ENCODE measurements at regions not wholly inside any gene's neighbourhood (a gene's known extent, or its start where the extent isn't known, plus 50 kb on each side); places are given as distances from the start of the nearest gene placed in this dataset.

DNA sequence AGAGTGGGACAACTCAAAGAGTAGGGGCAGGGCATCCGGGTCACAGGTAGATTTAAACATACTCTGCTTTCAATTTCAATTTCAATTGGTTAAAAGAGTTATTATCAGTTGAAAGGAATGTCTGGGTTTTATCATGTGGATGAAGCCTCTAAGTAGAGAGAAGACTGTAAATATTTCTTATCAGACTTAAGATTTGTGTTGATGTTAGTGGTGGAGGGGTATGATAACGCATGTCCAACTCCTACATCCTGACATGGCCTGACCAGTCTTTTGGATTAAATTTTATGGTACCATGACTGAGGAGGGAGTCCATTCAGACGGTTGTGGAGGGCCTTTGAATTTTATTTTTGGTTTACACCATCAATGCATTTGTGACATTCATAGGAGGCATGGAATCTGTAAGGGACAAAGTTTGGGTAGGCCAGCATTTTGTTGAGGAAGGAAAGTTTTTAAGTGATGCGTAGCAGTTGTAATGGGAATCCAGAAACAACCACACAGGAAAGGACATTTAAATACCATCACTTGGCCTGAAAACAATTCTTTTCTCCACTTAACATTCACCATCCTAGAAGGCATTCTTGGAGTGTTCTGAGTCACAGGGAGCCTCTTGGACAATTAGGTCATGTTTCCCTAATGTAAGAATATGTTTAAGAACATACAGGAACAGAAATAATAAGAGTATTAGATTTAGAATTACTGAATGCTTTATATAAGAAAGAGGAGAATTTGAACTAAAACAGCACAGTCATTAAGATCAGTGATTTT, 371.9 kb downstream of the ATP23 start:
- TF ChIP-seq, protein P1, sequence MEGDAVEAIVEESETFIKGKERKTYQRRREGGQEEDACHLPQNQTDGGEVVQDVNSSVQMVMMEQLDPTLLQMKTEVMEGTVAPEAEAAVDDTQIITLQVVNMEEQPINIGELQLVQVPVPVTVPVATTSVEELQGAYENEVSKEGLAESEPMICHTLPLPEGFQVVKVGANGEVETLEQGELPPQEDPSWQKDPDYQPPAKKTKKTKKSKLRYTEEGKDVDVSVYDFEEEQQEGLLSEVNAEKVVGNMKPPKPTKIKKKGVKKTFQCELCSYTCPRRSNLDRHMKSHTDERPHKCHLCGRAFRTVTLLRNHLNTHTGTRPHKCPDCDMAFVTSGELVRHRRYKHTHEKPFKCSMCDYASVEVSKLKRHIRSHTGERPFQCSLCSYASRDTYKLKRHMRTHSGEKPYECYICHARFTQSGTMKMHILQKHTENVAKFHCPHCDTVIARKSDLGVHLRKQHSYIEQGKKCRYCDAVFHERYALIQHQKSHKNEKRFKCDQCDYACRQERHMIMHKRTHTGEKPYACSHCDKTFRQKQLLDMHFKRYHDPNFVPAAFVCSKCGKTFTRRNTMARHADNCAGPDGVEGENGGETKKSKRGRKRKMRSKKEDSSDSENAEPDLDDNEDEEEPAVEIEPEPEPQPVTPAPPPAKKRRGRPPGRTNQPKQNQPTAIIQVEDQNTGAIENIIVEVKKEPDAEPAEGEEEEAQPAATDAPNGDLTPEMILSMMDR (IDR thresholded peaks at IDR 0.05; ENCODE audit: low read depth, low read length), result no peak
- no peak for TF ChIP-seq EZH2phosphoT487 (IDR thresholded peaks at IDR 0.05; ENCODE audit: low read depth)
